H1 (cell line): ENCODE measurements at regions not wholly inside any gene's neighbourhood (a gene's known extent, or its start where the extent isn't known, plus 50 kb on each side); places are given as distances from the start of the nearest gene placed in this dataset.

Experiments
- CTCF ChIA-PET: fragments of 300-600 bp; sonication (Branson Sonifier 250); formaldehyde crosslinking; loops from one replicate; lab custom pipeline; 2021; ENCODE audit not compliant: partially characterized antibody; lab: Charles Lee
- POLR2A ChIA-PET: fragments of 300-600 bp; sonication (Branson Sonifier 250); formaldehyde crosslinking; loops from one replicate; lab custom pipeline; 2021; ENCODE audit warnings: inconsistent platforms; ENCODE audit not compliant: partially characterized antibody; lab: Charles Lee
- DNase-seq, 2 experiments: peaks; one replicate each; pipeline versions ENCODE4 v3.0.0 to v3.0.0-alpha.2; 2010 to 2022; ENCODE audit warnings: low spot score in 2 of 2, low read depth in 1 of 2, mixed read lengths in 1 of 2
- FAIRE-seq: peaks from 2 replicates; lab custom pipeline; 2011; peaks lifted over from hg19 to GRCh38; lab: Jason Lieb, UNC
- H2AFZ ChIP-seq: 2 replicates; pipeline ENCODE4 v1.8.1; 2012; ENCODE audit warnings: low read length, inconsistent platforms
- H2AK5ac ChIP-seq: 2 replicates; pipeline ENCODE4 v1.6.1; 2013; ENCODE audit warnings: low read depth, low read length
- H2BK120ac ChIP-seq: replicated peaks from 2 replicates; pipeline ENCODE3; 2013; ENCODE audit warnings: low read depth, low read length, inconsistent platforms
- H2BK12ac ChIP-seq: 2 replicates; pipeline ENCODE4 v1.6.1; 2013; ENCODE audit warnings: low read depth, low read length
- H2BK15ac ChIP-seq: 2 replicates; pipeline ENCODE4 v1.6.1; 2013; ENCODE audit warnings: low read length
- H2BK20ac ChIP-seq: 2 replicates; pipeline ENCODE4 v1.6.1; 2013; ENCODE audit warnings: low read length
- H2BK5ac ChIP-seq: 2 replicates; pipeline ENCODE4 v1.6.1; 2013; ENCODE audit warnings: low read depth, low read length
- H3K14ac ChIP-seq: 2 replicates; pipeline ENCODE4 v1.6.1; 2013; ENCODE audit warnings: inconsistent platforms; ENCODE audit not compliant: insufficient read length
- H3K18ac ChIP-seq: 2 replicates; pipeline ENCODE4 v1.6.1; 2013; ENCODE audit warnings: low read length; ENCODE audit errors: extremely low read depth
- H3K23ac ChIP-seq: 2 replicates; pipeline ENCODE4 v1.6.1; 2013; ENCODE audit warnings: inconsistent platforms; ENCODE audit not compliant: insufficient read length
- H3K23me2 ChIP-seq: 2 replicates; pipeline ENCODE4 v1.6.1; 2013; ENCODE audit warnings: low read depth, low read length
- H3K27ac ChIP-seq: 2 replicates; pipeline ENCODE4 v1.6.1; 2011; ENCODE audit warnings: low read depth, low read length, inconsistent platforms
- H3K27me3 ChIP-seq, 4 experiments: replicated peaks in 1 of 4; 1 replicate in 1 of 4; 2 replicates in 3 of 4; pipeline versions ENCODE4 v1.6.1 to v1.8.1; 2011 to 2013; ENCODE audit warnings: low read length in 3 of 4, mild to moderate bottlenecking in 3 of 4, inconsistent platforms in 2 of 4, mixed read lengths in 2 of 4, moderate library complexity in 1 of 4; ENCODE audit not compliant: control insufficient read depth in 3 of 4, insufficient read depth in 3 of 4; ENCODE audit errors: extremely low read depth in 1 of 4
- H3K36me3 ChIP-seq, 4 experiments: 2 replicates each; pipeline versions ENCODE4 v1.6.1 to v1.8.1; 2011 to 2013; ENCODE audit warnings: mild to moderate bottlenecking in 4 of 4, low read length in 3 of 4, moderate library complexity in 2 of 4, control low read depth in 1 of 4, inconsistent platforms in 1 of 4; ENCODE audit not compliant: insufficient read depth in 4 of 4, control insufficient read depth in 2 of 4
- H3K4ac ChIP-seq: replicated peaks from 2 replicates; pipeline ENCODE3; 2013; ENCODE audit warnings: low read length, low read depth, mixed read lengths, inconsistent platforms; ENCODE audit not compliant: insufficient read length
- H3K4me1 ChIP-seq, 4 experiments: replicated peaks in 1 of 4; 1 replicate in 1 of 4; 2 replicates in 3 of 4; pipeline versions ENCODE4 v1.6.1 to v1.8.1; 2011 to 2013; ENCODE audit warnings: low read length in 3 of 4, inconsistent platforms in 2 of 4, mixed read lengths in 1 of 4; ENCODE audit not compliant: insufficient read depth in 4 of 4, control insufficient read depth in 3 of 4
- H3K4me2 ChIP-seq, 2 experiments: 2 replicates each; pipeline versions ENCODE4 v1.6.1 to v1.8.1; 2011 to 2013; ENCODE audit warnings: low read depth in 2 of 2, low read length in 2 of 2, control low read depth in 1 of 2, inconsistent platforms in 1 of 2, mild to moderate bottlenecking in 1 of 2; ENCODE audit not compliant: insufficient read depth in 1 of 2
- H3K4me3 ChIP-seq, 4 experiments: fragments of 200-600, 300-600 bp in 1 of 4; sonication (generic), shearing (Covaris generic), sonication (Bioruptor Twin) in 1 of 4; 2 replicates each; pipeline versions ENCODE4 v1.5.1 to v1.8.1; 2011 to 2016; ENCODE audit warnings: low read length in 4 of 4, low read depth in 3 of 4, control low read depth in 2 of 4, inconsistent platforms in 2 of 4, mild to moderate bottlenecking in 2 of 4, mixed read lengths in 1 of 4, moderate library complexity in 1 of 4; ENCODE audit not compliant: insufficient read depth in 2 of 4; ENCODE audit errors: extremely low read depth in 1 of 4
- H3K56ac ChIP-seq: replicated peaks from 2 replicates; pipeline ENCODE3; 2013; ENCODE audit warnings: low read depth, mild to moderate bottlenecking, mixed read lengths, low read length, inconsistent platforms; ENCODE audit not compliant: insufficient read length
- H3K79me1 ChIP-seq: 2 replicates; pipeline ENCODE4 v1.6.1; 2013; ENCODE audit warnings: low read depth, low read length, control low read depth
- H3K79me2 ChIP-seq, 2 experiments: 2 replicates each; pipeline versions ENCODE4 v1.6.1 to v1.8.1; 2012 to 2013; ENCODE audit warnings: low read length in 2 of 2, mild to moderate bottlenecking in 2 of 2, inconsistent platforms in 1 of 2; ENCODE audit not compliant: insufficient read depth in 2 of 2, control insufficient read depth in 1 of 2
- H3K9ac ChIP-seq, 4 experiments: replicated peaks in 1 of 4; 1 replicate in 1 of 4; 2 replicates in 3 of 4; pipeline versions ENCODE4 v1.6.1 to v1.8.1; 2011 to 2013; ENCODE audit warnings: low read depth in 3 of 4, low read length in 3 of 4, control low read depth in 2 of 4, mild to moderate bottlenecking in 2 of 4, moderate library complexity in 2 of 4, inconsistent platforms in 1 of 4; ENCODE audit errors: extremely low read depth in 1 of 4
- H3K9me3 ChIP-seq, 2 experiments: 2 replicates each; pipeline versions ENCODE4 v1.6.1 to v1.8.1; 2012 to 2013; ENCODE audit warnings: mild to moderate bottlenecking in 2 of 2, moderate library complexity in 2 of 2, control low read depth in 1 of 2, inconsistent platforms in 1 of 2, low read depth in 1 of 2, low read length in 1 of 2, mixed read lengths in 1 of 2; ENCODE audit not compliant: insufficient read depth in 2 of 2
- H4K20me1 ChIP-seq, 2 experiments: replicated peaks in 1 of 2; 2 replicates each; pipeline versions ENCODE3 to v1.8.1; 2011 to 2013; ENCODE audit warnings: inconsistent platforms in 2 of 2, low read length in 2 of 2, mild to moderate bottlenecking in 1 of 2; ENCODE audit not compliant: insufficient read depth in 2 of 2, control insufficient read depth in 1 of 2
- H4K5ac ChIP-seq: 2 replicates; pipeline ENCODE4 v1.6.1; 2013; ENCODE audit warnings: low read length, low read depth, mixed read lengths, inconsistent platforms; ENCODE audit not compliant: insufficient read length
- H4K8ac ChIP-seq: 2 replicates; pipeline ENCODE4 v1.8.0; 2013; ENCODE audit warnings: mild to moderate bottlenecking, moderate library complexity, low read length, inconsistent platforms; ENCODE audit not compliant: insufficient read depth; ENCODE audit errors: extremely low read depth
- H4K91ac ChIP-seq: replicated peaks from 2 replicates; pipeline ENCODE3; 2013; ENCODE audit warnings: low read length, mixed read lengths, inconsistent platforms; ENCODE audit not compliant: insufficient read length
- EP300 ChIP-seq, 2 experiments: IDR thresholded peaks; 1 replicate in 1 of 2; 2 replicates in 1 of 2; pipeline ENCODE4 v1.6.1; 2011 to 2012; ENCODE audit warnings: low read depth in 2 of 2, low read length in 2 of 2, mild to moderate bottlenecking in 2 of 2, borderline replicate concordance in 1 of 2, inconsistent platforms in 1 of 2, moderate library complexity in 1 of 2
- SP1 ChIP-seq: IDR thresholded peaks from 2 replicates; pipeline ENCODE4 v1.6.1; 2011; ENCODE audit warnings: low read depth, low read length
- WGBS, 2 experiments: shearing (Covaris generic) in 1 of 2; methylation state at CpG; one replicate each; pipeline versions ENCODE4 v1.1.6 to v1.1.7; 2013 to 2015; ENCODE audit warnings: low lambda C conversion rate in 2 of 2, mixed read lengths in 2 of 2, inconsistent platforms in 1 of 2, low coverage in 1 of 2, missing lambda C conversion rate in 1 of 2; ENCODE audit not compliant: insufficient replicate concordance in 2 of 2, insufficient coverage in 1 of 2, insufficient read length in 1 of 2; ENCODE audit errors: extremely low coverage in 1 of 2, missing lambda C conversion rate in 1 of 2; 5-methylcytosine and 5-hydroxymethylcytosine counted together

- H2BK12ac ChIP-seq: no peak overlapping the region
- no peak overlapping the region for H2BK15ac ChIP-seq
- no peak overlapping the region for H3K4me2 ChIP-seq
- no peak overlapping the region for H3K14ac ChIP-seq
- no peaks in the 10 kb centered on the region for H3K79me2 ChIP-seq
- no peak overlapping the region for H4K91ac ChIP-seq
- no peak overlapping the region for H2BK5ac ChIP-seq
- 93% methylated on average over 2 of the region's 2 CpGs; no CpG with 5 or more reads in 1 of the 2 experiments for WGBS, 2 experiments
- no peak overlapping the region for H3K4me3 ChIP-seq
- no peak overlapping the region for H2BK120ac ChIP-seq
- H3K23me2 ChIP-seq: no peaks in the 10 kb centered on the region
- no peak overlapping the region for H4K8ac ChIP-seq
- no peak overlapping the region for H2AK5ac ChIP-seq
- no peak overlapping the region for H3K27ac ChIP-seq
- H3K9ac ChIP-seq: no peak overlapping the region
- no peaks in the 10 kb centered on the region for H3K79me1 ChIP-seq
- H3K23ac ChIP-seq: no peak overlapping the region
- no peak overlapping the region for H3K56ac ChIP-seq
- no peak overlapping the region for H2AFZ ChIP-seq
- POLR2A ChIA-PET: no interaction called here
- no peak overlapping the region for H3K4ac ChIP-seq
- no peak overlapping the region for H2BK20ac ChIP-seq
- no peaks in the 10 kb centered on the region for H4K20me1 ChIP-seq
- DNase-seq (no peak), FAIRE-seq (no peak)
- H3K9me3 ChIP-seq: no peaks in the 10 kb centered on the region
- H4K5ac ChIP-seq: no peak overlapping the region
- TF ChIP-seq EP300 (IDR thresholded peaks at IDR 0.05; ENCODE audit: borderline replicate concordance in 1 of 2, low read depth in 2 of 2, low read length in 2 of 2) (no peak), SP1 (no peak)
- CTCF ChIA-PET: interaction anchor here (0.7 to 1.9 kb wide), 7 partner anchors 8 to 117 kb away, joined by 3 to 4 read pairs (median 4); no protein-coding TSS in a partner anchor
- no peaks in the 10 kb centered on the region for H3K36me3 ChIP-seq
- H3K4me1 ChIP-seq: no peaks in the 10 kb centered on the region
- H3K18ac ChIP-seq: no peak overlapping the region
- H3K27me3 ChIP-seq: no peaks in the 10 kb centered on the region
These were observed 106.4 kb upstream of the PPP2R5A start for GRCh38 chr1:212178851-212179250.
